ENCODE measurements at regions not wholly inside any gene's neighbourhood (a gene's known extent, or its start where the extent isn't known, plus 50 kb on each side); places are given as distances from the start of the nearest gene placed in this dataset.

DNA sequence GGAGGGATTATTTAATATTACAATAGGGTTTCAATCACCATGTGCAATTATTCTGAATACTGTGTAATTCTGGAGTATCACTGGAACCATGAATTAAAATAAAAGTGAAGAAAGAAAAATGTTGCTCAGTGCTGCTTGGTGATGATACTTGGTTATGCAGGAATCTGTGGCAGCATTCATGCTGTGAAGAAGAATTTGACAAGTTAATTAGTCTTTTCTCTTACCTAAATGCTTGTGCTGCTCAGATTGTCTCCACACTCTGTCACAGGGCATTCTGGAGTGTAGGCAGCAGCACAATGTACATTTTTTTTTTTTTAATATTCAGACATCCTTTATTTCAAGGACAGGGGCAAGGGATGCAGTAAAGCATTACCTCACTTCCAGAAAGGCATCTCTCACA lies 749.3 kb upstream of the CADM2 start:
- no peak overlapping the region for H3K4me3 ChIP-seq (ENCODE audit: low read depth, low read length)
- no peak overlapping the region for H3K9ac ChIP-seq (ENCODE audit: low read depth, low read length)
- H3K36me3 ChIP-seq (ENCODE audit: control insufficient read depth, insufficient read depth, low read length): no peaks in the 10 kb centered on the region
- H3K9me3 ChIP-seq (ENCODE audit: control insufficient read depth, insufficient read depth, low read length): peaks cover 1% of the 10 kb centered on the region; the same call in 1 of the 2 replicates
- no peaks in the 10 kb centered on the region for H3K27me3 ChIP-seq (ENCODE audit: control insufficient read depth, insufficient read depth, low read length)
- H3K27ac ChIP-seq (ENCODE audit: low read depth, low read length): no peak overlapping the region
- H3K4me1 ChIP-seq (ENCODE audit: control insufficient read depth, insufficient read depth, low read length): peaks cover 8% of the 10 kb centered on the region

- Histone ChIP-seq H3K4me1 (ENCODE audit: control insufficient read depth, insufficient read depth, low read length) (no peaks in the 10 kb centered on the region), H3K27me3 (ENCODE audit: control insufficient read depth, insufficient read depth, low read length) (no peaks in the 10 kb centered on the region), H3K9ac (ENCODE audit: low read depth, low read length) (no peak overlapping the region), H3K27ac (ENCODE audit: low read depth, low read length) (no peak overlapping the region), H3K9me3 (ENCODE audit: control insufficient read depth, insufficient read depth, low read length) (peaks cover 59% of the 10 kb centered on the region), H3K36me3 (ENCODE audit: control insufficient read depth, insufficient read depth, low read length) (no peaks in the 10 kb centered on the region), H3K4me3 (ENCODE audit: low read depth, low read length) (no peak overlapping the region)
Measured at GRCh38 chr3:84223512-84223911, 735.3 kb upstream of the CADM2 start.

DNA sequence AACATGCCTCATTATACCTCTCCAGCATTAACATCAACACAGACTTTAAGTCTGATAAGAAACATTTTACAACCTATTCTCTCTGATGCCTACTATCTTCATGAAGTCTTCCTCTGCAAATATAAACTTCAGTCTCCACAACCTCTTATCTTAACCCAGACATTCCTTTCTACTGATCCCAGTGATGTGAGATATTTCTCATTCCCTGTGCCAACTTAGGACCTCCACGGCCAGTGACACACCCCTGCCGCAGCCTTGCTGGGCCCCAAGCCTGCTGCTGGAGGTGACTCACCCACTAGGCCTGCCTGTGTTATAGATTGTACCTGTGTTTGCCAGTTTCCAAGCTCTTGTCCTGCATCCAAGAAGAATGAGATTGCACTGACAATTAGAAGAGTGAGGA lies 734.5 kb upstream of the CADM2 start:
- Histone ChIP-seq H3K27me3 (ENCODE audit: control insufficient read depth, insufficient read depth, low read length) (no peaks in the 10 kb centered on the region), H3K4me1 (ENCODE audit: control insufficient read depth, insufficient read depth, low read length) (no peaks in the 10 kb centered on the region), H3K9me3 (ENCODE audit: control insufficient read depth, insufficient read depth, low read length) (peaks cover 59% of the 10 kb centered on the region), H3K36me3 (ENCODE audit: control insufficient read depth, insufficient read depth, low read length) (no peaks in the 10 kb centered on the region), H3K4me3 (ENCODE audit: low read depth, low read length) (no peak overlapping the region), H3K27ac (ENCODE audit: low read depth, low read length) (no peak overlapping the region), H3K9ac (ENCODE audit: low read depth, low read length) (no peak overlapping the region)

- Histone ChIP-seq H3K36me3 (ENCODE audit: control insufficient read depth, insufficient read depth, low read length) (no peaks in the 10 kb centered on the region), H3K9me3 (ENCODE audit: control insufficient read depth, insufficient read depth, low read length) (no peaks in the 10 kb centered on the region), H3K4me1 (ENCODE audit: control insufficient read depth, insufficient read depth, low read length) (no peaks in the 10 kb centered on the region), H3K27me3 (ENCODE audit: control insufficient read depth, insufficient read depth, low read length) (no peaks in the 10 kb centered on the region), H3K27ac (ENCODE audit: low read depth, low read length) (no peak overlapping the region), H3K9ac (ENCODE audit: low read depth, low read length) (no peak overlapping the region), H3K4me3 (ENCODE audit: low read depth, low read length) (no peak overlapping the region)
Measured at GRCh38 chr3:84236261-84236660, 722.5 kb upstream of the CADM2 start.

DNA sequence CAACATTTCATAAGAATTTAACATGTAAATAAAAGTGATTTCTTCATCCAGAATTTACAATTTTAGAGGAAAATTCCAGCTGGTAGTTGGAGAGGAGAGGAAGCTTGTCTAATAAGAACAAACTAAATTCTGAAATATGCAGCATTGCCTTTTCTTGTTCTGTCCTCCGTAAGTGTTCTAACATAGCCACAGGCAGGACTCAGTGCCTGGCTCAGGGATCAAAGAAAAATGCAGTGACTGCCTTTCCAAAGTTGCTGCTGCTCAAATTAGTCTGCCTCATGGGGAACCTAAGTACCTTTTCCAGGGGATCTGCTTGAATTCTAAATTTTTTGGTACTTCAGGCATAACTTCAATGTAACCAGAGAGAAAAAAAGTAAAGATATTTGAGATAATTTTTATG lies 713.0 kb upstream of the CADM2 start:
- H3K36me3 ChIP-seq (ENCODE audit: control insufficient read depth, insufficient read depth, low read length): no peaks in the 10 kb centered on the region
- no peak overlapping the region for H3K4me3 ChIP-seq (ENCODE audit: low read depth, low read length)
- no peaks in the 10 kb centered on the region for H3K9me3 ChIP-seq (ENCODE audit: control insufficient read depth, insufficient read depth, low read length)
- H3K9ac ChIP-seq (ENCODE audit: low read depth, low read length): no peak overlapping the region
- no peak overlapping the region for H3K27ac ChIP-seq (ENCODE audit: low read depth, low read length)
- no peaks in the 10 kb centered on the region for H3K4me1 ChIP-seq (ENCODE audit: control insufficient read depth, insufficient read depth, low read length)
- no peaks in the 10 kb centered on the region for H3K27me3 ChIP-seq (ENCODE audit: control insufficient read depth, insufficient read depth, low read length)

DNA sequence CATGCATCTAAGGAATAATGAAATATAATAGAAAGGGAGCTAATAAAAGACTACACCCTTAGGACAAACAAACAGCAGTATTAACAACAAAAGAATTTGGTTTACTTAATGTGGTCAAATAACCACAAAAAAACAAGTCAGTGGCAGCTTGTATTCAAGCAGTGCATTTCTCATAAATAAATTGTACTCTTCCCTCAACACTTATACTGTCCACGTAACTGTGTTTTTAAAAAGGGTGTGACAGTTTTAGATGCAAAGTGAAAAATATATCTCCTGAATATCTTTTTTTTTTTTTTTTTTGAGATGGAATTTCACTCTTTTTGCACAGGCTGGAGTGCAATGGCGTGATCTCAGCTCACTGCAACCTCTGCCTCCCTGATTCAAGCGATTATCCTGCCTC lies 698.2 kb upstream of the CADM2 start:
- no peaks in the 10 kb centered on the region for H3K36me3 ChIP-seq (ENCODE audit: control insufficient read depth, insufficient read depth, low read length)
- H3K9me3 ChIP-seq (ENCODE audit: control insufficient read depth, insufficient read depth, low read length): no peaks in the 10 kb centered on the region
- no peak overlapping the region for H3K9ac ChIP-seq (ENCODE audit: low read depth, low read length)
- no peak overlapping the region for H3K27ac ChIP-seq (ENCODE audit: low read depth, low read length)
- peaks cover 8% of the 10 kb centered on the region; the same call in 1 of the 2 replicates for H3K4me1 ChIP-seq (ENCODE audit: control insufficient read depth, insufficient read depth, low read length)
- H3K27me3 ChIP-seq (ENCODE audit: control insufficient read depth, insufficient read depth, low read length): no peaks in the 10 kb centered on the region
- H3K4me3 ChIP-seq (ENCODE audit: low read depth, low read length): no peak overlapping the region

DNA sequence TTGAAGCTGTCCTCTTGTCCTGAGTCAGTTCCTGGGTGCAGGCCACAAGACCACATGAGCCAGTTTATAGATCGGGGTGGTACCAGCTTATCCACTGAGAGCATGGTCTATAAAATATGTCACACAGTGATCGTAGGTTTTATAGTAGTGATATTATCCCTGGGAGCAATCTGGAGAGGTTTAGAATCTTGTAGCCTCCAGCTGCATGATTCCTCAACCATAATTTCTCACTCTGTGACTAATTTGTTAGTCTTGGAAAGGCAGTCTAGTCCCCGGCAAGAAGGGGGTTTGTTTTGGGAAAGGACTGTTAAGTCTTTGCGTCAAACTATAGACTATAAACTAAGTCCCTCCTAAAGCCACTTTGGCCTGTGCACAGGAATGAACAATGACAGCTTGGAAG lies 693.0 kb upstream of the CADM2 start:
- no peak overlapping the region for H3K9ac ChIP-seq (ENCODE audit: low read depth, low read length)

GRCh38 chr3:84275532-84275931 lies 683.3 kb upstream of the CADM2 start:
- Histone ChIP-seq H3K27ac (ENCODE audit: low read depth, low read length) (no peak overlapping the region), H3K4me3 (ENCODE audit: low read depth, low read length) (no peak overlapping the region), H3K27me3 (ENCODE audit: control insufficient read depth, insufficient read depth, low read length) (no peaks in the 10 kb centered on the region), H3K4me1 (ENCODE audit: control insufficient read depth, insufficient read depth, low read length) (no peaks in the 10 kb centered on the region), H3K9ac (ENCODE audit: low read depth, low read length) (no peak overlapping the region), H3K9me3 (ENCODE audit: control insufficient read depth, insufficient read depth, low read length) (no peaks in the 10 kb centered on the region), H3K36me3 (ENCODE audit: control insufficient read depth, insufficient read depth, low read length) (no peaks in the 10 kb centered on the region)

More for the DNA sequence above, 693.0 kb upstream of the CADM2 start:
- Histone ChIP-seq H3K36me3 (ENCODE audit: control insufficient read depth, insufficient read depth, low read length) (no peaks in the 10 kb centered on the region), H3K4me3 (ENCODE audit: low read depth, low read length) (no peak overlapping the region), H3K4me1 (ENCODE audit: control insufficient read depth, insufficient read depth, low read length) (no peaks in the 10 kb centered on the region), H3K27ac (ENCODE audit: low read depth, low read length) (no peak overlapping the region), H3K27me3 (ENCODE audit: control insufficient read depth, insufficient read depth, low read length) (no peaks in the 10 kb centered on the region), H3K9me3 (ENCODE audit: control insufficient read depth, insufficient read depth, low read length) (no peaks in the 10 kb centered on the region)

GRCh38 chr3:84277562-84278224 lies 681.1 kb upstream of the CADM2 start:
- Histone ChIP-seq H3K4me1 (ENCODE audit: control insufficient read depth, insufficient read depth, low read length) (no peaks in the 10 kb centered on the region), H3K9ac (ENCODE audit: low read depth, low read length) (no peak overlapping the region), H3K27me3 (ENCODE audit: control insufficient read depth, insufficient read depth, low read length) (no peaks in the 10 kb centered on the region), H3K27ac (ENCODE audit: low read depth, low read length) (no peak overlapping the region), H3K9me3 (ENCODE audit: control insufficient read depth, insufficient read depth, low read length) (no peaks in the 10 kb centered on the region), H3K4me3 (ENCODE audit: low read depth, low read length) (no peak overlapping the region), H3K36me3 (ENCODE audit: control insufficient read depth, insufficient read depth, low read length) (no peaks in the 10 kb centered on the region)

DNA sequence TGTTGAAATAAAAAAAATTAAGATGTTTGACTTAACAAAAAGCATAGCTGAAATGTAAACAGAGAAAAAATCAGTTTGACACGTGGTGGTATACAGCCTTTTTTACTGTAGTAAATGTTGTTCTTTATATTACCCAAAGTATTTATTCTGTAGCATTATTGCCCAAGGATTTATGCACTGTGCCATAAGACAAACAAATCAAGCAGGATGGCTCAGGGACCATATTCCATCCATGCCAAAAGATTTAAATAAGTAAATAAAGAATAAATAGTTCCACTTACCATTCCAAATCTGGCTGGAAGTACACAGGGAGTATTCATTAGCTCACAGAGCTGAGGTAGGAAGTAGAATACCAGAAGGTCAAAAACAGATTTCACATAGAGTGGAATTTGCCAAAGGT lies 666.7 kb upstream of the CADM2 start:
- Histone ChIP-seq H3K9ac (ENCODE audit: low read depth, low read length) (no peak overlapping the region), H3K27me3 (ENCODE audit: control insufficient read depth, insufficient read depth, low read length) (no peaks in the 10 kb centered on the region), H3K4me3 (ENCODE audit: low read depth, low read length) (no peak overlapping the region), H3K9me3 (ENCODE audit: control insufficient read depth, insufficient read depth, low read length) (no peaks in the 10 kb centered on the region), H3K36me3 (ENCODE audit: control insufficient read depth, insufficient read depth, low read length) (no peaks in the 10 kb centered on the region), H3K4me1 (ENCODE audit: control insufficient read depth, insufficient read depth, low read length) (no peaks in the 10 kb centered on the region), H3K27ac (ENCODE audit: low read depth, low read length) (no peak overlapping the region)

DNA sequence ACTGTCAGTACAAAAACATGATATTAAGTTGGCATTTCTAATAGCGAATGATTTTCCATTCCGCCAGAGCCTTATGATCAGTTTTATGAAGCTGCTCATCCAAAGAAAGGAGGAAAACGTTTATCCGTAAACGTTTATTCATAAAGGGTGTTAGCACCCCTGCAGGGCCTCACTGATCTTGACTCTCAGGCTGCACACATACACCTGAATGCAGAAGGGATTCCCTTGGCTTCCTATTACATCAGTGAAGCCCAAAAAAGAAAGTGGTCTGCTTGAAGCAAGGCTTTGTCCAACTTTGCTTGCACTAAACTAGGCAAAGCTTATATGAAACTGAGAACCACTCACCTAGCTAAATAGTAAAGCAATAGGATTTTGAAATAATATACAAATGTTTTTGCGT lies 659.5 kb upstream of the CADM2 start:
- H3K36me3 ChIP-seq (ENCODE audit: control insufficient read depth, insufficient read depth, low read length): no peaks in the 10 kb centered on the region
- no peaks in the 10 kb centered on the region for H3K4me1 ChIP-seq (ENCODE audit: control insufficient read depth, insufficient read depth, low read length)
- H3K9me3 ChIP-seq (ENCODE audit: control insufficient read depth, insufficient read depth, low read length): no peaks in the 10 kb centered on the region
- no peak overlapping the region for H3K4me3 ChIP-seq (ENCODE audit: low read depth, low read length)
- H3K27me3 ChIP-seq (ENCODE audit: control insufficient read depth, insufficient read depth, low read length): no peaks in the 10 kb centered on the region
- no peak overlapping the region for H3K27ac ChIP-seq (ENCODE audit: low read depth, low read length)
- H3K9ac ChIP-seq (ENCODE audit: low read depth, low read length): no peak overlapping the region
